GM18870 (cell line): ENCODE measurements at regions not wholly inside any gene's neighbourhood (a gene's known extent, or its start where the extent isn't known, plus 50 kb on each side); places are given as distances from the start of the nearest gene placed in this dataset.

Experiments used
- ATAC-seq: cut with Tn5 transposase; IDR thresholded peaks from one replicate; pipeline ENCODE4 v1.9.1; 2021; ENCODE audit warnings: moderate library complexity; ENCODE audit not compliant: unreplicated experiment

GRCh38 chr2:7281231-7282201, 364.3 kb downstream of the RNF144A start:
- ATAC-seq = peak; percentile 23

DNA sequence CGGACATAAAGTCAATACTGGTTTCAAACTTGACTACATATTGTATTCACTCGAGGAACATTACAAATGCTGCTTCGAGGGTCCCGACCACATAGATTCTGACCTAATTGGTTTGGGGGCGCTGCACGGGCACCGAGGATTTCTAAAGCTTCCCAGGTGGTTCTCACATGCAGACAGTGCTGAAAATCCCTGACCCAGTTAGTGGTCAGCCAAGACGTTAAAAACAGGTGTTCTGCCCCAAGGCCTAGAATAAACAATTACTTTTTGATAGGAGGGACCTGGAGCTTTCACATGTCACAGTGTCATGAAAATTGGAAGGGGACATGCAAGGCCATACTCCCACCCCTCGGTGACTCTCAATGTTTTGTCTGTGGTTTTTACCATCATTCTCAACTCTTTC, 368.9 kb downstream of the RNF144A start:
- no peak for ATAC-seq

DNA sequence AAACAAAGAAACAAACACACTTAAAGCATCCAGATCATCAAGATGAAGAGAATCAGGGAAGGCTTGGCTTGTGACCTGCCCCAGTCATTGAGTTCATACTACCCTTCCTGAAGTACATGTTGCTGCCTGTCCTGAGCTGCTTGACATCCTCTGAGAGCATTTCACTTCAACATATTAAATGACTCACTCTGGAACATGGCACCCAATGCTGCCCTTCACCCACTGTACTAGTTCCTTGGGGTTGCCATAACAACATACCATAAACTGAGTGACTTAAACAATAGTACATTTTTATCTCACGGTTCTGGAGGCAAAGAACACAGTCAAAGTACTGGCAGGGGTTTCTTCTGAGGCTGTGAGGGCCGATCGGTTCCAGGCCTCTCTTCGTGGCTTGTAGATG, 371.3 kb downstream of the RNF144A start:
- no peak for ATAC-seq

DNA sequence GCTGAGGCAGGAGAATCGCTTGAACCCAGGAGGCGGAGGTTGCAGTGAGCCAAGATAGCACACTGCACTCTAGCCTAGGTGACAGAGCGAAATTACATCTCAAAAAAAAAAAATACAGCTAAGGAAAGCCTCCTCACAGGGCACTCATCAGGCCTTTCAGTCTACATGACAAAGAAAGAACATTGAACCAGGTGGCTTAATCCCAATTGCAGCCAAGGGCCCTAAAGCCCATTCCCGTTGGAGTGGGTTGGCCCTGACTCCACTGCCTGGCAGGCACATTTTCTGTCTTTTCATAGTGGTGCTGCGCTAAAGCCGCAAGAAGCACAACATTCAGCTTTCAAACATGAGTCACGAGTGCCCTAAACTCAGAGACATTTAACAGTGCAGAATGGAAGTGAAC, 372.5 kb downstream of the RNF144A start:
- ATAC-seq = no peak

- ATAC-seq = no peak
Observed at GRCh38 chr2:7292154-7292691, 375.0 kb downstream of the RNF144A start.

DNA sequence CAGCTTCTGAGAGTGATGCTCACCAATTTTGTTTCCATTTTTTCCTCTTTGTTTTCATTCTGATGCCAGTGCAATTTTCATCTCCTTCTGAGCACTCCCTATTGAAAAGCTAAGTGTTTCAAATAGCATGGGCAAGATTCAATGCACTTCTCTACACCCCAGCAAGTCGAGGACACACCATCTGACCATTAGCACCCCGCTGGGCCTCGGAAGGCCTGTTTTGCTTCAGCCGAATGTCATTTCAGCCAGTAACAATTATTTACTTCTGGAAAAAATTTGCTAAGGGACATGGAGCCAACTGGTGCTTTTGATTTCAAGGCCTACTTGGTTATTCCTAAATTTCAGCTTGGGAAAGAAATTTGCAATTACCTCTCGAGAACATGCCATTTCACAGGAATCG, 392.4 kb downstream of the RNF144A start:
- no peak for ATAC-seq

- no peak for ATAC-seq
Observed at GRCh38 chr2:7324706-7325105, 407.5 kb downstream of the RNF144A start.

GRCh38 chr2:7325186-7325585, 408.0 kb downstream of the RNF144A start:
- no peak for ATAC-seq

- no peak for ATAC-seq
Observed at GRCh38 chr2:7329465-7329864, 412.3 kb downstream of the RNF144A start.

- no peak for ATAC-seq
Observed at GRCh38 chr2:7333189-7333765, 416.1 kb downstream of the RNF144A start.

- ATAC-seq = no peak
Observed at GRCh38 chr2:7333960-7334493, 416.8 kb downstream of the RNF144A start.

DNA sequence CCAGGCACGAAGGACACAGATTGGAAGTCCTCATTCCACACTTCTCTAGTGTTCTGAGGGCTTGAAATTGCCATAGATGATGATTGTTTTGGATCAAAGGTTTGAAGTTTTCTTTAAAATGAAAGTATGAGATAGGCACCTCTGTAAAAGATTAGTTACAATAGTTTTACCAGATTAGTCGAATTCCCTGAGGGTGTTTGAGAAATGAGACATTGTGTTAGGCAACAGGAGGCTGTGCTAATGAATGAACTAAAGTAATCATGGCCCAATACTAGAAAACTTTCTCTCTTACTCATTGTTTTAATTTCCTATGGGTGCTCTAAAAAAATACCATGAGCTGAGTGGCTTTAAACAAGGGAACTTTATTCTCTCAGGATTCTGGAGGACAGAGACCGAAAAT, 421.7 kb downstream of the RNF144A start:
- no peak for ATAC-seq

DNA sequence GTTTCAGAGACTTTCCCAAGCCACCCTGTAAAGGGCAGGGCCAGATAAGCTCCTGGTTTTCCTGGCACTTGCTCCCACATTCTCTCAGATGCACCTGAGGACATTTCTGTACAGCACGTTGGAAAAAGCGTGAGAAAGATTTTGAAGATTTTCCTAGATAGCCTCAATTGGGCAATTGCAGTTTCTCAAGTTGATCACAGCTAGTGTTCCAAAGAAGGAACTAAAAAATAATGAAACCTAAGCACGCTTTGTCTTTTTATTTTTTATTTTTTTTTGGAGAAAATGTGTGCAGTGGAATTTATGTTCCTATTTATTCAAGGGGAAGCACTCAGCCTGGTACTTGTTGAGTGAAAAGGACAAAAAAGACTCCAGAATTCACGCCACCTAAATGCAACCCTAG, 429.1 kb downstream of the RNF144A start:
- no peak for ATAC-seq

DNA sequence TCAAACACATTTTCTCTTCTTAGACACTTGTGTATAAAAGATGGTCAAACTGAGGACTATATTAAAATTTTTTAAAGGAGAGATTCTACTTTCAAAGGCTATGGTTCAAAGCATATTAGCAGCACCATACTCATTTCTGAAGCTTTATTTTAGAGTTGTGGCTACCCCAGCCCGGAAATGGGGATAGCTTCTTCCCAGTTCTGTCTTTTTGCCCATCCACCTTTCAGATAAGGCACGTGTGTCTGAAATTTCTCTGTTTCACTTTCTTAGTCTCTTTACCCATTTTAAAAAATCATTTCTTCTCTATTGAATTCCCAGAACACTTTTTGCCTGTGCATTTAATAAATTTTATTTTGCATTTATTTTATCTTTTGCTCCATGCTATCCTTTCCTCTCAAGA, 431.5 kb downstream of the RNF144A start:
- peak; percentile 68 for ATAC-seq

GRCh38 chr2:7352191-7352590, 435.0 kb downstream of the RNF144A start:
- no peak for ATAC-seq

DNA sequence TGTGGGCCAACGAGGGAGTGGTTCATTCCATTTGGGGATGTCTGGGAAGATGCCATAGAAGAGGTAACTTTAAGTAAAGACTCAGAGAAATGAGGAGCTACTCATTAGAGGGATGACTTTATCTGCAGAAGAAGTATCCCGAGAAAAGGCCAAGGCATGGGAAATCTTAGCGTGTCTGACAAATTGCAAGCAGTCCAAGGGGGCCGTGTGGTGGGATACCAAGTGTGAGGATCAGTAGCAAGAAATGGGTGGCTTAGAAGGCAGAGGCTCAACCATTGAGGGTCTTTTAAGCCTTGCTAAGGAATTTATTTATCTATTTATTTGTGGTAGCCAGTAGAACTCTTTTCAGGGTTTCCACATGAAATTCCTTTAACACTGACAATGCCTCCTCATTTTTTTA, 436.4 kb downstream of the RNF144A start:
- ATAC-seq = no peak

DNA sequence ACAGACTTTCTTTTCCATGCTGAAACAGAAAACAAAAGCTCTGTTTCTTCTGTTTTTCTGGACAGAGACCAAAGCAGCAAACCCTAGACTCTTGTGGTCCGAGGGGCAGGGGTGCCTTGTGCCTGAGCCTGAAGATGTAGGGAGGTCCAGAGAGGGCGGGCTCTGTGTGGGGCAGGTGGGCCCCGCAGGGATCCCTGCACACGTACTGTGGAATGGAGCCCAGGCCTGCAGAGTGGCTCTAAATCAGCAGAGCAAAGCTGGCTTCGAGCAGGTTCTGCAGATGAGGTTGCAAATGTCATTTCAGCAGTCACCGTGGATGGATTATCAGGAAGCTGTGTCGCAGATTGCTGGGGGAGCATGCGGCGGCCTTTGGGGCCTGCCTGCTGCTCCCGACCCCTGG, 438.6 kb downstream of the RNF144A start:
- no peak for ATAC-seq

DNA sequence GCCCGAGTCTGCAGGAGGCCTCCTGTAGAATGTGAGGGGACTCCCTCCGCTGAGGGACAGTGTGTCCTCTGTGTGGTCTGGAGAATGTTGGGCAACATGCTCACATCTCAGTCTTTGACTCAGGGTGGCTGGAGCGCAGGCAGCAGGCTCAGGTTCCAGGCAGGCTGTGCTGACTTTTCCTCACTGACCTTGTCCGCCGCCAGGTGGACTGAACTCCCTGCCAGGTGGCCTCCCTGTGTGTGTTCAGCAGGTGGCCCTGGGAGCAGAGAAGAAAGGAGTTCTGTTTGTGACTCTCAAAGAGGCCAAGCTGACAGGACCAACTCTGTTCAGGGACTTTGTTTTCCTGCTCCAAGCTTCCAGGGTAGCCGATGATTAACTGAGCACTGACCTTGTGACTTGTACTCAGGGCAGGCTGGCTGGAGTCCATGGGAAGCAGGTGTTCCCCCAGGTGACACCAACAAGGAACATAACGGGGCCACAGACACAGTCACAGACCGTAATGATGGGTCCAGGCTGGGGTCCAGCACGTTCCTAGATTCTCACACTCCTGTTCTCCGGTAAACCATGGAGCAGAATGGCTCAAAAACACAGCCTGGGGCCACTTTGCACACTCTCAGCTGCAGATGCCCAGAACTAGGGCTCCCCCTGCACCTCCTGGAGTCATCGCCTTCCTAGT, 439.8 kb downstream of the RNF144A start:
- no peak for ATAC-seq

DNA sequence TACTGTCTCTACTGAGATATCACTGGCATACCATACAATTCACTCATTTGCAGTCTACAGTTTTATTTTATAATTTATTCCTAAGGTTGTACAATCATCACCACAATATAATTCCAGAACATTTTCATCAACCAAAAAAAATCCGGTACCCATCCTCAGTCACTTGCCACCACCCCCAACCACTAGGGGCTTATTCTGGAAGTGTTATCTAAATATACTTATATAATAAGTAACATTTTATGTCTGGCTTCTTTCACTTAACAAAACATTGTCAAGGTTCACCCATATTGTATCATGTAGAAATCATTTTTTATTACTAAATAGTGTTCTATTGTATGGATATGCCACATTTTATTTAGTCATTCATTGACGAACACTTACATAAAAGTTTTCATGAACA, 440.8 kb downstream of the RNF144A start:
- ATAC-seq = no peak

DNA sequence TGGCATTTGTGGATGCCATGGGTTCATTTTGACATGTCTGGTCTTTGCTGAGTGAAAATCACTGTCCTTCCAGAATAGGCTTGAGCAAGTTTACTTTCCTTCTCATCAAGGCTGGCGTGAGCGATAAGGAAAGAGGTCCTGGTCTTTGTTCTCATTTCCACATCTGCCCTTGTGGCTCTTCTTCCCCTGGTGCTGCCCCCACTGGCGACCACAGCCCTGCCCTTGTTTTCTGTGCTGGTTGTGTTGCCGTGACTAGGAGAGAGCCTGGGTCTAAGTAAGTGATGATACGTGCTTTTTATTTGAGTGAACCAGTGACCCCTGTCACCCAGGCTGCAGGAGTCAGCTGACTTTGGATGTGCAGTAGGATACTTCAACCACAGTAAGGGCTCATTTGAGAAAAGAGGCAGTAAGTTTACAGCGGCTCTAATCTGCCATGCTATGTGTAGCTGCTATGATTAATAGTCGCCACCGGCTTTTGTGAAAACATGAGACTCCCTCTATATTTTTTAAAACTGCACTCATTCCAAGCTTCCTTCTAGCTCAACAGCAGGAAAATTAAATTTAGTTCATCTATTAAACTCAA, 441.7 kb downstream of the RNF144A start:
- no peak for ATAC-seq

DNA sequence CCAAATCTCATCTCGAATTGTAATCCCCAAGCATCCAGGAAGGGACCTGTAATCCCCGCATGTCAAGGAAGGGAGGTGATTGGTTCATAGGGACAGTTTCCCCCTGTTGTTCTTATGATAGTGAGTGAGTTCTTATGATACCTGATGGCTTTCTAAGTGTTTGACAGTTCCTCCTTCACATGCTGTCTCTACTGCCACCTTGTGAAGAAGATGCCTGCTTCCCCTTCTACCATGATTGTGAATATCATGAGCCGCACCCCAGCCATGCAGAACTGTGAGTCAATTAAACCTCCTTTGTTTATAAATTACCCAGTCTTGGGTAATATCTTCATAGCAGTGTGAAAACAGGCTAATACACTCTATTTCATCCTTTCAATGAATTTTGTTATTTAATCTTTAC, 446.7 kb downstream of the RNF144A start:
- no peak for ATAC-seq
